ENCODE measurements at regions not wholly inside any gene's neighbourhood (a gene's known extent, or its start where the extent isn't known, plus 50 kb on each side); places are given as distances from the start of the nearest gene placed in this dataset.

- H3K4me3 ChIP-seq (ENCODE audit: low read depth, low read length), result no peak overlapping the region
- TF ChIP-seq, protein P1, sequence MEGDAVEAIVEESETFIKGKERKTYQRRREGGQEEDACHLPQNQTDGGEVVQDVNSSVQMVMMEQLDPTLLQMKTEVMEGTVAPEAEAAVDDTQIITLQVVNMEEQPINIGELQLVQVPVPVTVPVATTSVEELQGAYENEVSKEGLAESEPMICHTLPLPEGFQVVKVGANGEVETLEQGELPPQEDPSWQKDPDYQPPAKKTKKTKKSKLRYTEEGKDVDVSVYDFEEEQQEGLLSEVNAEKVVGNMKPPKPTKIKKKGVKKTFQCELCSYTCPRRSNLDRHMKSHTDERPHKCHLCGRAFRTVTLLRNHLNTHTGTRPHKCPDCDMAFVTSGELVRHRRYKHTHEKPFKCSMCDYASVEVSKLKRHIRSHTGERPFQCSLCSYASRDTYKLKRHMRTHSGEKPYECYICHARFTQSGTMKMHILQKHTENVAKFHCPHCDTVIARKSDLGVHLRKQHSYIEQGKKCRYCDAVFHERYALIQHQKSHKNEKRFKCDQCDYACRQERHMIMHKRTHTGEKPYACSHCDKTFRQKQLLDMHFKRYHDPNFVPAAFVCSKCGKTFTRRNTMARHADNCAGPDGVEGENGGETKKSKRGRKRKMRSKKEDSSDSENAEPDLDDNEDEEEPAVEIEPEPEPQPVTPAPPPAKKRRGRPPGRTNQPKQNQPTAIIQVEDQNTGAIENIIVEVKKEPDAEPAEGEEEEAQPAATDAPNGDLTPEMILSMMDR (conservative IDR thresholded peaks at IDR 0.05; ENCODE audit: low read depth, low read length), result no peak
- no peak for DNase-seq (ENCODE audit: low read depth)
These were observed 88.8 kb downstream of the BOD1 start for GRCh38 chr5:173527671-173528070.

DNA sequence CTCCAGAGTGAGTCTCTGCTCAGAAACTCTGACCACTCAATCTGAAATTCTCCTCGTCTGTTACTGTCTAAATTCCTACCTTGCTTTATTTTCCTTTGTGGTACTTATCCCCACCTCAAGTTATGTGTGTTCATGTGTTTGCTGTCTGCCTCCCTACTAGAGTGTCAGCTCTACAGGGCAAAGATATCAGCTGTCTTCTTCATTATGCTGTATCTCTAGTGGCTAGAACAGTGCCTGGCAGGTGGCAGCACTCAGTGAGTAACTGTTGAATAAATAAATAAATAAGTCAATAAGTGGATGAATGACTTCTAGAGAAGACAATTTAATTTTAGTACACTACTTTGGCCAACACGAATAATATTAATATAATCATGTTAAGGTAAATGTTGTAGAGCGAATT is 92.3 kb downstream of the BOD1 start:
- TF ChIP-seq, protein P1 (conservative IDR thresholded peaks at IDR 0.05; ENCODE audit: low read depth, low read length), result no peak
- DNase-seq (ENCODE audit: low read depth), result no peak
- H3K4me3 ChIP-seq (ENCODE audit: low read depth, low read length), result no peak overlapping the region

- DNase-seq (ENCODE audit: low read depth), result no peak
- TF ChIP-seq, protein P1 (conservative IDR thresholded peaks at IDR 0.05; ENCODE audit: low read depth, low read length), result no peak
- H3K4me3 ChIP-seq (ENCODE audit: low read depth, low read length), result no peak overlapping the region
These were observed 93.1 kb downstream of the BOD1 start for GRCh38 chr5:173523388-173523787.

- H3K4me3 ChIP-seq (ENCODE audit: low read depth, low read length), result no peak overlapping the region
- TF ChIP-seq, protein P1 (conservative IDR thresholded peaks at IDR 0.05; ENCODE audit: low read depth, low read length), result no peak
- DNase-seq (ENCODE audit: low read depth), result no peak
These were observed 93.9 kb downstream of the BOD1 start for GRCh38 chr5:173522518-173522917.

GRCh38 chr5:173518856-173519255 is 97.6 kb downstream of the BOD1 start:
- no peak for DNase-seq (ENCODE audit: low read depth)
- H3K4me3 ChIP-seq (ENCODE audit: low read depth, low read length), result no peak overlapping the region
- TF ChIP-seq, protein P1 (conservative IDR thresholded peaks at IDR 0.05; ENCODE audit: low read depth, low read length), result no peak

DNA sequence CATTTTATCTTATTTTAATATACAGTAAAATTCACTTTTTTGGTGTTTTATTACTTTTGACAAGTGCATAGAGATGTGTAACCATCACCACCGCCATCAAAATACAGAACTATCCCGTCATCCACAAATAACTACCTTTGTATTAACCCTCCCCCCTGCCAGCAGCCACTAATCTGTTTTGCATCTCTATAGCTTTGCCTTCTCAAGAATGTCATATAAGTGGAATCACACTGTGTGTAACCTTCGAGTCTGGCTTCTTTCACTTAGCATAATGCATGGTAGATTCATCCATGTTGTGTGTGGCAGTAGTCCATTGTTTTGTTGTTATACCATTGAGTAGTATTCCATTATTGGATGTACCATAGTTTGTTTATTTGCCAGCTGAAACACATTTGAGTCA is 98.8 kb downstream of the BOD1 start:
- no peak overlapping the region for H3K4me3 ChIP-seq (ENCODE audit: low read depth, low read length)
- TF ChIP-seq, protein P1 (conservative IDR thresholded peaks at IDR 0.05; ENCODE audit: low read depth, low read length), result no peak
- DNase-seq (ENCODE audit: low read depth), result no peak

GRCh38 chr5:173515526-173515925 is 100.9 kb downstream of the BOD1 start:
- TF ChIP-seq, protein P1 (conservative IDR thresholded peaks at IDR 0.05; ENCODE audit: low read depth, low read length), result no peak
- no peak for DNase-seq (ENCODE audit: low read depth)
- no peak overlapping the region for H3K4me3 ChIP-seq (ENCODE audit: low read depth, low read length)
